GM12873 (cell line): ENCODE measurements at regions not wholly inside any gene's neighbourhood (a gene's known extent, or its start where the extent isn't known, plus 50 kb on each side); places are given as distances from the start of the nearest gene placed in this dataset.

Experiments used
- TF ChIP-seq, protein P1 (sequence below): IDR thresholded peaks from 2 replicates; pipeline ENCODE4 v1.5.1; 2012; ENCODE audit warnings: low read depth, mild to moderate bottlenecking, moderate library complexity, low read length, control low read depth; ENCODE audit not compliant: insufficient read depth; ENCODE audit errors: missing control alignments

DNA sequence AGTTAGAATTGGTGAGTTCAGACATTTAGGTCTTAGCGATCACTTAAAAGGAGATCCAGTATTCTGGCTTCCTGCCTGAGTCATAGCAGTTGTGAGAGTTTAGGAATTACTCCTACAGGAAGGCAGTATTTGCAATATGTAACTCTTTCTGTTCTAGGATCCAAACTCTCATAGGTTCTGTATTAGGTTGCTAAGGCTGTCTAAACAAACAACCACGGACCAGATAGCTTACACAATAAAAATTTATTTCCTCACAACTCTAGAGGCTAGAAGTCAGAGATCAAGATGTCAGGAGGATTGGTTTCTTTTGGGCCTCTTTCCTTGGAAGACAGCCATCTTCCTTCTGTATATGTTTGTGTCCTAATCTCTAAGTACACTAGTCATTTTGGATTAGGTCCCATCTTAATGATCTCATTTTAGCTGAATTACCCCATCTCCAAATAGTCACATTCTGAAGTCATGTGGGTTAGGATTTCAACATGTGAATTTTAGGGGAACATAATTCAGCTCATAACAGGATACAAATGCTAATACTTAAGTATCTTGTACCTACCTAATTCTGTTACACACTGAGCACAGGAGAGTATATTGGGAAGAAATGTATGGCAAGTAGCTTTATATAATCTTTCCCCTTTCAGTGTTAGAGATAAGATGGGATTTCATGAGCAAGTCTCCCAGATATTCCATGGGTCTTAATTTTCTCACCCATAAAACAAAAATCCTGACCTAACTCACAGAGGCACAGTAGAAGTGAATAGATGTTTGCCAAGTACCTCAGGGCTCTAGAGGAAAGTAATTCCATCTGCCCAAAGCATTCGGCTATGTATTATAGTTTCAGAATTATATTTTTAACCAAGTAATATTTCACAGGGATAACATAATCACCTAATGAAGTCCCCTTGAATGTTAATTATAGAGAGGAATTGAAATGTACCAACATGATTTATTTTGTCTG lies 144.4 kb downstream of the PTBP2 start:
- TF ChIP-seq, protein P1, sequence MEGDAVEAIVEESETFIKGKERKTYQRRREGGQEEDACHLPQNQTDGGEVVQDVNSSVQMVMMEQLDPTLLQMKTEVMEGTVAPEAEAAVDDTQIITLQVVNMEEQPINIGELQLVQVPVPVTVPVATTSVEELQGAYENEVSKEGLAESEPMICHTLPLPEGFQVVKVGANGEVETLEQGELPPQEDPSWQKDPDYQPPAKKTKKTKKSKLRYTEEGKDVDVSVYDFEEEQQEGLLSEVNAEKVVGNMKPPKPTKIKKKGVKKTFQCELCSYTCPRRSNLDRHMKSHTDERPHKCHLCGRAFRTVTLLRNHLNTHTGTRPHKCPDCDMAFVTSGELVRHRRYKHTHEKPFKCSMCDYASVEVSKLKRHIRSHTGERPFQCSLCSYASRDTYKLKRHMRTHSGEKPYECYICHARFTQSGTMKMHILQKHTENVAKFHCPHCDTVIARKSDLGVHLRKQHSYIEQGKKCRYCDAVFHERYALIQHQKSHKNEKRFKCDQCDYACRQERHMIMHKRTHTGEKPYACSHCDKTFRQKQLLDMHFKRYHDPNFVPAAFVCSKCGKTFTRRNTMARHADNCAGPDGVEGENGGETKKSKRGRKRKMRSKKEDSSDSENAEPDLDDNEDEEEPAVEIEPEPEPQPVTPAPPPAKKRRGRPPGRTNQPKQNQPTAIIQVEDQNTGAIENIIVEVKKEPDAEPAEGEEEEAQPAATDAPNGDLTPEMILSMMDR: no peak

DNA sequence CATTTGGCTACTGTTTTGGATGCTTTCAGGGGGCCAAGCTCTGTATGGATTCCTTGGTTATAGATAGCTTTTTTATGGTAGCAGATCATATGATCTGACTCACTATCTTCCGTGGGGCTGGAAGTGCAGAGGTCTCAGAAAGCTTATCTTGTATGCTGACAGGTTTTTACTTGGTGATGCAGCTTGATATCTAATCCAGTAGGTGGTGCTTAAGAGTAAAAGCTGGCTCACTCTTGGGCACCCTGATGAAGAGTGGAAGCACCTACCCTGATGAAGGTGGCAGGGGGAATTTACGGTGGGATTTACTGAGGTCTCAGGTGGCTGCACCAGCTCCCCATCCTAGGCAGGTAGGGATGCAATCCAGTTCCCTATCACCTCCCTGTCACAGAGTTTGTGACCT lies 151.2 kb downstream of the PTBP2 start:
- TF ChIP-seq, protein P1: no peak

DNA sequence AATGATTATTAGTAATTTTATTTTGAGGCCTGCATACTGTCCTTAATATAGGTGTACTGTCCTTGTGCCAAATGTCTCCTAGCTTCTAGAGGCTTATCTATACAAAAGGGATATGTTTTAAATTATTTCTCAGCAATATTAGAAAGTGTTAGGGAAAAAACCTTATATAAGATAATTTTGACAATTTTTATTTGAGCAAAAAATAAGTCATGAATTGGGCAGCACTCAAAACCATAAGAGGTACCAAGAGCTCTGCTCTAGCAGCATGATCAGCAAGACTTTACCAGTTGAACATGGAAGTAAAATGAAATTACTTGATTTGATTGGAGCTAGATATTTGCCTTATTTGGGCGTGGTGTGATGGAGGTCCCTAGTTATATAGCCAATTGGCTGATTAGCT lies 157.1 kb downstream of the PTBP2 start:
- TF ChIP-seq, protein P1: no peak

DNA sequence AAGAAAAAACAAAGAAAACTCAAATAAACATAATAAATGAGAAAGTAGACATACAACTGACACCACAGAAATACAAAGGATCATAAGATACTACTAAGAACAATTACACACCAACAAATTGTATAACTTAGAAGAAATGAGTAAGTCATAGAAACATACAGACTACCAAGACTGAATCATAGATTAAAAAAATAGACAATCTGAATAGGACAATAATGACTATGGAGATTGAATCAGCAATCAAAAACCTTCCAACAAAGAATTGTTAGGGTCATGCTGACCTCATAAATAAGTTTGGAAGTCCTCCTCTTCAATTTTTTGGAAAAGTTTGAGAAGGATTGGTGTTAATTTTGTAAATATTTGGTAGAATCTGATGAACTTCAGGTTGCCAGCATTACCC lies 159.0 kb downstream of the PTBP2 start:
- TF ChIP-seq, protein P1: no peak

DNA sequence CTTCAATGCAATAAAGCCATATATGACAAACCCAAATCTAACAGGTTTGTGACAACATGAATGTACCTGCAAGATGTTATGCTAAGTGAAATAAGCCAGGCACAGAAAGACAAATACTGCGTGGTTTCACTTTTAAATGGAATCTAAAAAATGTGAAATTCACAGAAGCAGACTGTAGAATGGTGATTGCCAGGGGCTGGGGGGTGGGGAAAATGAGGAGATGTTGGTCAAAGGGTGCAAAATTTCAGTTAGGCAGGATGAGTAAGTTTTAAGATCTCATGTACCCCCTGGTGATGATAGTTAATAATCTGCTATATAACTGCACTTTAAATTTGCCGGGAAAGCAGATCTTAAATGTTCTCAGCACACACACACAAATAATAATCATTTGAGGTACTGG lies 160.5 kb downstream of the PTBP2 start:
- TF ChIP-seq, protein P1: no peak

DNA sequence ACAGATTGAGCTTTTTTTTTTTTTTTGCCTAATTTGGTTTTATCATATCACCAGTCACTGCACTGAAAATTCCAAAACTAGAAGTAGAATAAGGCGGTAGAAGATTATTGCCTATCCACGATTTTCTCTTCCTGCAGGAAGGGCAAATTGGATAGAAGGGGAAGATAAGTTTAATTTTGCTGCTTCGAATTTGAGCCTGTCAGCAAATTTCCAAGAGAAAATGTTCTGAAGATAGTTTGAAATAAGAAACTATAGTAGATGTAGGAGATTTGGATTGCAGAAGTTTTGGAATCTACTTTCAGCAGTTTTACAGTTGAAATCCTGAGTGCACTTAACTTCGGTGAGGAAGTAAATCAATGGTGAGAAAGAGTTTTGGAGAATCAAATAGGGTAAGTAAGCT lies 164.9 kb downstream of the PTBP2 start:
- TF ChIP-seq, protein P1: no peak

DNA sequence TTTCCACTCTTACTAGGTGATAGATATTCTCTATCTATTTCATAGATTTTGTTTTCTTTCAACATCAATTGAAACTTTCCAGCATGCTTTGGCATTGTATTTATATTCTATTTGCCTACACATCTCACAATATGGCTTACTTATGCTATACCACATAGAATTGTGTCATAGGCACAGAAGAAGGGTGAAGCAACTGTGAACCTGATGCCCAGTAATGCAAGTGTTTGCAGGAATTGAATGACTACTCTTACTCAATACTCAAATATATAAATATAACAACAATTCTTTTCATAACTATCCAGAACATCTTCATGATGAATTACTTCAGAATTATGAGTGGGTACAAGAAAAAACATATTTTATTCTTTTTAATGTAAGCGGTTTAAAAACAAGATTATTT lies 165.9 kb downstream of the PTBP2 start:
- TF ChIP-seq, protein P1: no peak
